Sigmoid colon (tissue), 4 donors: ENCODE measurements at regions not wholly inside any gene's neighbourhood (a gene's known extent, or its start where the extent isn't known, plus 50 kb on each side); places are given as distances from the start of the nearest gene placed in this dataset.

ENCODE experiments used
- CTCF ChIP-seq, 4 experiments: fragments of 450-650 bp in 3 of 4; fragments of 200-600 bp in 1 of 4; IDR thresholded peaks; one replicate each; pipeline ENCODE4 v1.5.1; 2016 to 2019; ENCODE audit warnings: antibody characterized with exemption in 4 of 4, mild to moderate bottlenecking in 3 of 4, moderate library complexity in 2 of 4
- EP300 ChIP-seq, 4 donors: sonication (generic); formaldehyde crosslinking; IDR thresholded peaks; one replicate each; pipeline ENCODE4 v1.6.1; 2017; ENCODE audit warnings: antibody characterized with exemption in 4 of 4
- POLR2A ChIP-seq, 2 donors: fragments of 450-650 bp; IDR thresholded peaks; one replicate each; pipeline ENCODE4 v1.6.1; 2016; ENCODE audit warnings: antibody characterized with exemption in 2 of 2, mild to moderate bottlenecking in 2 of 2, moderate library complexity in 2 of 2
- POLR2AphosphoS5 ChIP-seq, 4 donors: sonication (generic); formaldehyde crosslinking; IDR thresholded peaks; one replicate each; pipeline ENCODE4 v1.6.1; 2017; ENCODE audit warnings: antibody characterized with exemption in 4 of 4

- no peak for TF ChIP-seq POLR2A (IDR thresholded peaks at IDR 0.05)
- no peak for TF ChIP-seq CTCF (IDR thresholded peaks at IDR 0.05)
- no peak for TF ChIP-seq POLR2AphosphoS5 (IDR thresholded peaks at IDR 0.05)
- no peak for TF ChIP-seq EP300 (IDR thresholded peaks at IDR 0.05)
These were observed 291.1 kb upstream of the CLEC14A start for GRCh38 chr14:38546932-38547551.
